GM18951 (cell line): ENCODE measurements at regions not wholly inside any gene's neighbourhood (a gene's known extent, or its start where the extent isn't known, plus 50 kb on each side); places are given as distances from the start of the nearest gene placed in this dataset.

Source experiments
- POLR2A ChIP-seq: IDR thresholded peaks from 4 replicates; pipeline ENCODE4 v1.6.1; 2011; ENCODE audit warnings: mild to moderate bottlenecking; ENCODE audit not compliant: insufficient read length, insufficient read depth; ENCODE audit errors: extremely low read depth
- in situ Hi-C: fragments of 300-500 bp; cut with MboI; formaldehyde crosslinking; loops from one replicate; pipeline ENCODE4 v1.12.0; 2022; ENCODE audit warnings: low sequenced_read_pairs, mixed read lengths, inconsistent platforms; ENCODE audit not compliant: unreplicated experiment

- in situ Hi-C loops, result no loop called here
- TF ChIP-seq POLR2A, result no peak
Observed at GRCh38 chr6:165186441-165187205, 122.8 kb downstream of the C6orf118 start.

DNA sequence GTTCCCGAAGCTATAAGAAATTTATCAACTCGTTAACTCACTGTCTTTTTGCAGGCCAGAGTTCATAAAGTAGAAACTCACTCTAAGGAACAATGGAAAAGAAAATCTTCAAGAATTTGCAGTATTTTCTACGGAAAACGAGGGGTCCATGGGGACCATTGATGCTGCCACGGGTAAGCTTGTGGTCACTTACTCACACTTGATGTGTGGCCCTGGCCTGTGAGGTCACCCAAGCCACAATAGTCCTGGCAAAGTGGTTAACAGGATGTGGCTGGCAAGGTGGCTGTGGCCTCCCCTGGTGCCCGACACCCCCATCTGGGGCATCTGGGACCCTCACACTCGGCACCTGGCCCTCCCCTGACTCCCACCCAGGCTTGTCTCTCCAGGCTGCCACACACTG lies 123.4 kb downstream of the C6orf118 start:
- TF ChIP-seq POLR2A, result no peak
- in situ Hi-C loops, result no loop called here

- no peak for TF ChIP-seq POLR2A
- in situ Hi-C loops, result no loop called here
Observed at GRCh38 chr6:165184192-165184979, 125.0 kb downstream of the C6orf118 start.

- in situ Hi-C loops, result no loop called here
Observed at GRCh38 chr6:165183496-165184140, 125.8 kb downstream of the C6orf118 start.

DNA sequence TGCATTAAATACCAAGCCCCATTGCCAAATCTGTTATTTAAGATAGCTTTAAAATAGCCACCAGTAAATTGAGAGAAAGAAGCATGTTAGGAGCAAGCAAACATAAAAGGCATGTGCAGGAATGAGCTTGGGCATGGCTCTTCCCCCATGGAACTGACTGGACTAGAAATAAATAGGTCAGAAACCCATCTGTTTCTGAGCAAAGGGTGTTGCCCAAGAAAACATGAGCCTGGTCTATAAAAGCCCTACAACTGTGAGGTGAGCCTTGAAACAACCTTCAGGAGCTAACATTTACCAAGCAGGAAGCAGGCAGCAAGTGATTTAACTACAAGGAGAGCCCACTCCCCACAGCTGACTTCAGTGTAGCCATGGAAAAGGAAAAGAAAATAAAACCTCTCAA lies 126.3 kb downstream of the C6orf118 start:
- in situ Hi-C loops, result no loop called here

More at GRCh38 chr6:165183496-165184140, 125.8 kb downstream of the C6orf118 start:
- no peak for TF ChIP-seq POLR2A

GRCh38 chr6:165181951-165182414 lies 127.4 kb downstream of the C6orf118 start:
- in situ Hi-C loops, result no loop called here
- TF ChIP-seq POLR2A, result no peak

More for the DNA sequence above, 126.3 kb downstream of the C6orf118 start:
- TF ChIP-seq POLR2A, result no peak

- in situ Hi-C loops, result no loop called here
Observed at GRCh38 chr6:165178056-165178455, 131.3 kb downstream of the C6orf118 start.

GRCh38 chr6:165173484-165173883 lies 135.9 kb downstream of the C6orf118 start:
- no peak for TF ChIP-seq POLR2A
- in situ Hi-C loops, result no loop called here

More at GRCh38 chr6:165178056-165178455, 131.3 kb downstream of the C6orf118 start:
- TF ChIP-seq POLR2A, result no peak

DNA sequence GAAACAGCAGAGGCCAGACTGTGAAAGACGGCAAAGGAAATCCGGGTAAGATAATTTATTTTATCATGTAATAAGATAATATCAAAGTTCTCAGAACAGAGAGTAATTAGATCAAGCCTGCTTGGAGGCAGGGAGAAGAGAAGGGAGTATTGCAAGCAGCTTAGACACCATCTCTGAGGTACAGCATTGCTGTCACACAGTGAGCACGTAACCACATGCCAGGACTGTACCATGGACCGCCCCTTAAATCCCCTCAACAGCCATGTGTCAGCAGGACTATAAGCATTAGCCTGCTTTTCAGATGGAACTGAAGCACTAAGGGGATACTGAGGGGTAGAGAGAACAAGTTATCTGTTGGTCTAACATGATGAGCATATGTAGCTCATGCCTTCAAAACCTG lies 141.5 kb downstream of the C6orf118 start:
- TF ChIP-seq POLR2A, result no peak
- in situ Hi-C loops, result no loop called here

DNA sequence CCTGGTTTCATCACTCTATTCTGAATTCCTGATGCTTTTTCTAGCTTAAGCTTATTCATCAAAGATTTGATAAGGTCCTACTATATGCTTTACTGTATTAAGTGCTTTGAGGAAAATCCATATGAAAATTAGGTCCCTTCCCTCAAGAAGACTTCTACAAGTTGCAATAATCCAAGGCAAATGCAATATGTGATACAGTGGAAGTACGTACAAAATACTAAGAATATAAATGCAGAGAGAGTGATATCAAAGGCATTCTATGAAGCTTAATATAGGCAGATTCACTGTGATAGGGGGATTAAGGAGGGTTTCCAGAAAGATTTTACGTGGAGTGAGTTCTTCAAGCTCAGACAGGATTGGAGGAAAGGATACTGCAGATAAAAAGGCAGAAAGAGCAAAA lies 142.1 kb downstream of the C6orf118 start:
- in situ Hi-C loops, result no loop called here
- no peak for TF ChIP-seq POLR2A

GRCh38 chr6:165163519-165163918 lies 145.9 kb downstream of the C6orf118 start:
- in situ Hi-C loops, result no loop called here
- no peak for TF ChIP-seq POLR2A

GRCh38 chr6:165159460-165159859 lies 149.9 kb downstream of the C6orf118 start:
- TF ChIP-seq POLR2A, result no peak
- in situ Hi-C loops, result no loop called here

DNA sequence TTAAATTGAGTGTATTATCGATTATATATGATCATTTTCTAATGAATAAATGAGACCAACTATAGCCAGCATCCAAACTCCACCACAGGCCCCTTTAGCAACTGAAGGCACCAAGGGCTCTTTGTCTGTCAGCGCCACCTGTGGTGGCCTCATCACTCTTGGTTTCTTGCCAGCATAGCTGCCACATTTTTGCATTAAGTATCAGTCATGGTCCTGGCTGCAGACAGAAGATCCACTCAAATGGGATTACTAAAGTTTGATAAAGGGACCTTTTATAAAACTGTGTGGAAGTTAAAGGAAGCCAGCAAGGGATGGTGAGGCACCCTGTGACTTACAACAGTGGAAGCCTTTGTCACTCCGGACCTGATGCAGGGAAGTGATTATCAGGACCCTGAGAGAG lies 162.9 kb downstream of the C6orf118 start:
- no peak for TF ChIP-seq POLR2A
- in situ Hi-C loops, result no loop called here
